Endothelial cell of umbilical vein (primary cell): ENCODE measurements at regions not wholly inside any gene's neighbourhood (a gene's known extent, or its start where the extent isn't known, plus 50 kb on each side); places are given as distances from the start of the nearest gene placed in this dataset.

Experiments
- BruUV-seq: library from RNA; stranded (reverse); fragments of 400-500 nt; replicated peaks from 2 replicates; lab custom pipeline; 2021; lab: Mats Ljungman, UMichigan
- CTCF ChIA-PET: fragments of 300-600, 350-600 bp; sonication (Branson Sonifier 250); formaldehyde crosslinking; loops from one replicate; lab custom pipeline; 2021; ENCODE audit warnings: antibody characterized with exemption, inconsistent platforms; lab: Charles Lee
- POLR2A ChIA-PET: fragments of 300-600, 350-600 bp; sonication (Branson Sonifier 250); formaldehyde crosslinking; loops from one replicate; lab custom pipeline; 2021; ENCODE audit warnings: antibody characterized with exemption, inconsistent platforms; lab: Charles Lee
- DNase-seq: peaks from one replicate; pipeline ENCODE4 v3.0.0-alpha.2; 2011; ENCODE audit warnings: low read depth, low spot score
- FAIRE-seq: peaks from 2 replicates; lab custom pipeline; 2011; peaks lifted over from hg19 to GRCh38; lab: Jason Lieb, UNC
- H2AFZ ChIP-seq: 2 replicates; pipeline ENCODE4 v1.6.0; 2012; ENCODE audit warnings: low read depth, low read length, control low read depth, inconsistent platforms
- H3K27ac ChIP-seq: 2 replicates; pipeline ENCODE4 v1.5.1; 2011; ENCODE audit warnings: low read depth, mild to moderate bottlenecking, control low read depth, low read length, moderate library complexity; ENCODE audit not compliant: insufficient read depth
- H3K27me3 ChIP-seq, 2 experiments: 2 replicates each; pipeline versions ENCODE4 v1.6.0 to v1.6.1; 2011; ENCODE audit warnings: low read length in 2 of 2, mixed read lengths in 1 of 2; ENCODE audit not compliant: control insufficient read depth in 2 of 2, insufficient read depth in 2 of 2
- H3K36me3 ChIP-seq, 2 experiments: 2 replicates in 1 of 2; 3 replicates in 1 of 2; pipeline ENCODE4 v1.5.1; 2011; ENCODE audit warnings: low read length in 2 of 2, mild to moderate bottlenecking in 1 of 2, moderate library complexity in 1 of 2; ENCODE audit not compliant: control insufficient read depth in 2 of 2, insufficient read depth in 2 of 2; ENCODE audit errors: extremely low read depth in 1 of 2
- H3K4me1 ChIP-seq: 3 replicates; pipeline ENCODE4 v1.5.1; 2011; ENCODE audit warnings: mild to moderate bottlenecking, low read length; ENCODE audit not compliant: control insufficient read depth, insufficient read depth; ENCODE audit errors: extremely low read depth
- H3K4me2 ChIP-seq: 2 replicates; pipeline ENCODE4 v1.6.1; 2011; ENCODE audit warnings: low read length, control low read depth, mixed read lengths; ENCODE audit not compliant: insufficient read depth
- H3K4me3 ChIP-seq, 3 experiments: fragments of 200-600 bp in 1 of 3; sonication (generic), shearing (Covaris generic) in 1 of 3; replicated peaks in 1 of 3; 2 replicates each; pipeline ENCODE4 v1.5.1; 2011 to 2016; ENCODE audit warnings: control low read depth in 3 of 3, low read length in 3 of 3, mild to moderate bottlenecking in 2 of 3, inconsistent platforms in 1 of 3, low read depth in 1 of 3, moderate library complexity in 1 of 3; ENCODE audit not compliant: insufficient read depth in 1 of 3
- H3K79me2 ChIP-seq: 2 replicates; pipeline ENCODE4 v1.6.0; 2012; ENCODE audit warnings: low read length, inconsistent platforms; ENCODE audit not compliant: control insufficient read depth, insufficient read depth
- H3K9ac ChIP-seq: replicated peaks from 2 replicates; pipeline ENCODE3; 2011; ENCODE audit warnings: low read length, control low read depth; ENCODE audit not compliant: insufficient read depth; ENCODE audit errors: extremely low read depth
- H3K9me1 ChIP-seq: replicated peaks from 3 replicates; pipeline ENCODE4 v1.6.0; 2011; ENCODE audit warnings: mild to moderate bottlenecking, low read length; ENCODE audit not compliant: control insufficient read depth, insufficient read depth; ENCODE audit errors: extremely low read depth
- H3K9me3 ChIP-seq: replicated peaks from 2 replicates; pipeline ENCODE4 v1.5.1; 2012; ENCODE audit warnings: low read length, inconsistent platforms; ENCODE audit not compliant: control insufficient read depth, insufficient read depth
- H4K20me1 ChIP-seq: replicated peaks from 2 replicates; pipeline ENCODE3; 2011; ENCODE audit warnings: mild to moderate bottlenecking, low read length; ENCODE audit not compliant: control insufficient read depth, insufficient read depth; ENCODE audit errors: extremely low read depth
- CTCF ChIP-seq, 2 donors: IDR thresholded peaks; 1 replicate in 1 of 2; 2 replicates in 1 of 2; pipeline ENCODE4 v1.5.1; 2011; ENCODE audit warnings: low read length in 2 of 2, mild to moderate bottlenecking in 2 of 2, moderate library complexity in 2 of 2, control low read depth in 1 of 2, inconsistent platforms in 1 of 2, low read depth in 1 of 2; ENCODE audit not compliant: insufficient read depth in 1 of 2; ENCODE audit errors: extremely low read depth in 1 of 2
- EZH2 ChIP-seq: IDR thresholded peaks from 2 replicates; pipeline ENCODE4 v1.6.1; 2012; ENCODE audit warnings: borderline replicate concordance, low read depth, mild to moderate bottlenecking, moderate library complexity, low read length, inconsistent platforms; ENCODE audit not compliant: severe bottlenecking
- FOS ChIP-seq: IDR thresholded peaks from 2 replicates; pipeline ENCODE4 v1.6.1; 2011; ENCODE audit warnings: mild to moderate bottlenecking, low read length, moderate library complexity, borderline replicate concordance; ENCODE audit not compliant: insufficient read depth
- GATA2 ChIP-seq: IDR thresholded peaks from 2 replicates; pipeline ENCODE4 v1.7.0; 2011; ENCODE audit warnings: low read depth, mild to moderate bottlenecking, moderate library complexity, mixed read lengths, low read length; ENCODE audit not compliant: insufficient read length, insufficient read depth
- JUN ChIP-seq: IDR thresholded peaks from 2 replicates; pipeline ENCODE4 v1.6.1; 2011; ENCODE audit warnings: borderline replicate concordance, low read depth; ENCODE audit not compliant: insufficient read length, insufficient read depth
- MYC ChIP-seq: IDR thresholded peaks from one replicate; pipeline ENCODE4 v1.6.1; 2011; ENCODE audit warnings: mild to moderate bottlenecking, low read depth, low read length
- POLR2A ChIP-seq: IDR thresholded peaks from 2 replicates; pipeline ENCODE4 v1.6.1; 2012; ENCODE audit warnings: low read depth, mild to moderate bottlenecking, control low read depth, low read length
- POLR2AphosphoS5 ChIP-seq: IDR thresholded peaks from 2 replicates; pipeline ENCODE4 v1.6.1; 2012; ENCODE audit warnings: low read depth, mild to moderate bottlenecking, control low read depth, low read length, moderate library complexity; ENCODE audit not compliant: insufficient read depth
- dilution Hi-C: fragments of 300-500 bp; cut with MboI; formaldehyde crosslinking; loops from one replicate; pipeline ENCODE4 v1.15.0; 2019; ENCODE audit warnings: low sequenced_read_pairs; ENCODE audit not compliant: extremely low pct_ligation_motif_present
- intact Hi-C: fragments of 100-400 bp; cut with micrococcal nuclease; formaldehyde crosslinking; loops from one replicate; pipeline ENCODE4 v1.10.0; 2022
- TF ChIP-seq, protein P1 (sequence below): IDR thresholded peaks from 2 replicates; pipeline ENCODE4 v1.6.1; 2011; ENCODE audit not compliant: insufficient read depth, insufficient read length

DNA sequence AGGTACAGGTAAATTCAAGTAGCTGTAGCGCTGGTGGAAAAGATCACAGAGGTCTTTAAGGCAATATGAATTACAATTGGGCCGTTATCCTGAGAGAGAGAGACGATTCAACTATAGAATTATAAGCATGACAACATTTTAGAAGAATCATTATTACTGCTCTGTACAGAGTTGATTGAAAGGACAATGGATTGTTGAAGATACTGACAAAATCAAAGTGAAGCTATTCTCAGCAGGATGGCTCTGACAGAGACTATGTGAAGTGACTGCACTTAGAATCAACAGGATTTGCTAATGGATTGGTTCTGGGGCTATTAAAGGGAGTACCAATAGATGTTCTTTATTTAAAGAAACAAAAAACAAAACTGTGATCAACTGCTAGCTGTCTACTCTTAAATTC lies 634.8 kb upstream of the GRM3 start:
- intact Hi-C loops: no loop called here
- dilution Hi-C loops: no loop called here
- no TSS peak for BruUV-seq
- Histone ChIP-seq H2AFZ (no peak overlapping the region), H3K27me3 (no peaks in the 10 kb centered on the region), H3K36me3 (no peaks in the 10 kb centered on the region), H4K20me1 (no peaks in the 10 kb centered on the region), H3K27ac (no peak overlapping the region), H3K9ac (no peak overlapping the region), H3K79me2 (no peaks in the 10 kb centered on the region), H3K4me1 (peaks cover 6% of the 10 kb centered on the region), H3K4me3 (no peak overlapping the region), H3K9me1 (no peaks in the 10 kb centered on the region), H3K4me2 (no peak overlapping the region), H3K9me3 (no peaks in the 10 kb centered on the region)
- FAIRE-seq (no peak), DNase-seq (no peak)
- ChIA-PET CTCF (no interaction called here), POLR2A (no interaction called here)
- TF ChIP-seq POLR2A: no peak
- TF ChIP-seq POLR2AphosphoS5: no peak
- no peak for TF ChIP-seq FOS
- TF ChIP-seq EZH2: no peak
- TF ChIP-seq, protein P1, sequence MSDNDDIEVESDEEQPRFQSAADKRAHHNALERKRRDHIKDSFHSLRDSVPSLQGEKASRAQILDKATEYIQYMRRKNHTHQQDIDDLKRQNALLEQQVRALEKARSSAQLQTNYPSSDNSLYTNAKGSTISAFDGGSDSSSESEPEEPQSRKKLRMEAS: no peak
- no peak for TF ChIP-seq JUN
- no peak for TF ChIP-seq GATA2
- no peak for TF ChIP-seq MYC
- TF ChIP-seq CTCF (IDR thresholded peaks at IDR 0.05; ENCODE audit: extremely low read depth in 1 of 2, insufficient read depth in 1 of 2, low read depth in 1 of 2, low read length in 2 of 2): no peak
